Stimulated activated CD4-positive, alpha-beta T cell treated with anti-CD3 and anti-CD28 coated beads, Interleukin-4, amount 100 ng/mL, for 24 hours (primary cell): ENCODE measurements at regions not wholly inside any gene's neighbourhood (a gene's known extent, or its start where the extent isn't known, plus 50 kb on each side); places are given as distances from the start of the nearest gene placed in this dataset.

Source experiments
- DNase-seq: peaks from one replicate; pipeline ENCODE4 v3.0.0-alpha.2; 2020

DNA sequence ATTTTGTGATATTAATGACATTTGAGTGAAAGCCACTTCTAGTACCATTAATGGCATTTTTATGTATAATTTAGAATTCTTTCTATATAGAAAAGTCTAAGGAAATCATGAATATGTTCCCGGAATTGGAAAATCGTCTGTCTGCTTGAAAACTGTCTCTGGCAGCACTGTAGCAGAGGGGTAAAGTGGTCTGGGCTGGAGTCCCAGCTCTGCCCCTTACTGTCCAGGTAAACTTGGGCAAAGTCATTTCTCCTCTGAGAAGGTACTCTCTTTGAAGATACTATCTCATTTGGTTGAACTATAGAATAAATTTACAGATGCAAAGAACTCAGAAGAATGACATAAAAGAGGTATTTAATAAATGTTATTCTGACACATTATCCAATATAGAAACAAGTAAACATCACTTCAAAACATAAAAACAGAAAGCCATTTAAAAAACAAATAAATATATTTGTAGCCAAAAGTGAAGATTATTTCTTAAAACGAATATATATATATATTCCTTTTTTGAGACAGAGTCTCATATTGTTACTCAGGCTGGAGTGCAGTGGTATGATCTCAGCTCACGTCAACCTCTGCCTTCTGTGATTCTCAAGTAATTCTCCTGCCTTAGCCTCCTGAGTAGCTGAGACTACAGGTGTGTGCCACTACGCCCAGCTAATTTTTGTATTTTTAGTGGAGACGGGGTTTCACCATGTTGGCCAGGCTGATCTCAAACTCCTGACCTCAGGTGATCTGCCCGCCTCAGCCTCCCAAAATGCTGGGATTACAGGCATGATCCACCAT, 149.8 kb upstream of the ITGA4 start:
- DNase-seq, result no peak

DNA sequence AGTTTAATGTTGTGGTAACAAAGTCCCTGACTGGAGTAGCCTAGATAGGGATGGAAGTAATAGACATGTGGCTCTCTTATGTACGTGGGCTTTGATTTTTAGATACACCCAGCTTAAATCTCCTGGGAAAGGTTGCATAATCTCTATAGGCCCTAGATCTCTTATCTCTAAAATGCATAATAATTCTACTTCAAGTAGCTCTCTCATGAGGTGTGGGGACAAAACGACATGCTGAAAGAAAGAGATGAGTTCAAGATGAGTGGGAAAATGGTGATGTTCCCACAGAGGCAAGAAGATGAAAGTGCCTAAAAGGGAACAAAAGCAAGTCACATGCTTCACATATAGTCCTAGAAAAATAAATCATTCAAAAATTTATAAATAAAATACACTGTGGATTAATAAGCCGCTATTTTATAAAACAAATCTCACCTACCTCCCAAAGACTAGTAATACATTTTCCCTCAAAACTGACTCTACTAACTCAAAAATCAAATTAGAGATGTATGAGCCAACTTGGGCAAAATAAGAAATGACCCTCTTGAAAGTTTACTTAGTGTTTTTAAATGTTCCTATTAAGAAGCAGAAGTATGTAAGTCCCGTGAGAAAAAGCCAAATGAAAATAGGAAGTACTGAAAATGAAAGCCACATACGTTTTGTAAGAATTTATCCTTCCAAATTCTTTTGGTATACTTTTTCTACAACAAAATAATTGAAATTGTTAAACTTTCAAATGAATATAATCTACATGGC, 148.2 kb upstream of the ITGA4 start:
- DNase-seq, result no peak

DNA sequence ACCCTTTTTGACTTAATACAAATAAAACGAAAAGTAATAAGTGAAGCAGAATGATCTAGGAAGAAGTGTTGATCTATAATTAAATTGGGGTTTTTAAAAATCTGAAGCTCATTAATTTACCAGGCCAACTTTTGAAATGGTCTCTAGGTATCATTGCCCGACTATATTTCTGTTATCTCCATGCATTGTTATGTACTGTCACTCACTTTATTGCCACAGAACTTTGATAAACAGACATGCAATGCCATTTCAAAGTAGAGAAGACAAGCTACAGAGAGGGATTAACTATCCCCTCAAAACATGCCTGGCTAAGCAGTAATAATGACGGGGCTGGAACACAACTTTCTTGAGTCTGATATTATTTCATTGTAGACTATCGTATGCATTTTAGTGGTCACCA, 147.6 kb upstream of the ITGA4 start:
- no peak for DNase-seq

DNA sequence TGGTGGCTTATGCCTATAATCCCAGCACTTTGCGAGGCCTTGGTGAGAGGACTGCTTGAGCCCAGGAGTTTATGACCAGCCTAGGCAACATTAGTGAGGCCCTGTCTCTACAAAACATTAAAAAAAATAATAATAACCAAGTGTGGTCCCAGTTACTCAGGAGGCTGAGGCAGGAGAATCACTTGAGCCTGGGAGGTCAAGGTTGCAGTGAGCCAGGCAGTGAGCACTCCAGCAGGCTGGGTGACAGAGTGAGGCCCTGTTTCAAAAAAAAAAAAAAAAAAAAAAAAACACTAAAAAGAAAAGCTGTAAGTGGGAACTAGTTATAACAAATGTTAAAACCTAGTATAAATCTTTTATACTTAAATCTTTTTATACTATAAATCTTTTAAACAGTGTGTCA, 146.2 kb upstream of the ITGA4 start:
- DNase-seq, result no peak

DNA sequence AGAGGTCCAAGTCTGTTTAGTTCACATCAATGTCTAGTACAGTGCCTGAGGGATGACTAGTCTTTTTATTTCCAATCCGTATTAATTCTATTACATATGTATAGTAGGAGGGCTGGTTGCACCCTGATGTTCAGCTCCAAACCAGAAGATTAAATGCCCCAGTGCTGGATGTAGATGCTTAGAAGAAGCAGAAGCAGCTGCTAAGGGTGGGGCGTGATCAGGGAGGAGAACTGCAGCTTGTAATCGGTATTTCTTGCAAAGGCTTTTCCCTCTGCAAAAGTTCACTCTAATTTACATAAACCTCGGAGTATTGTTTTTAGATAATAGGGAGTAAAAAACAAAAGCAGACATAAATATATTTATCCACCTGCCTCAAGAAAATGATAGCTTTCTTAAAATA, 145.3 kb upstream of the ITGA4 start:
- no peak for DNase-seq

DNA sequence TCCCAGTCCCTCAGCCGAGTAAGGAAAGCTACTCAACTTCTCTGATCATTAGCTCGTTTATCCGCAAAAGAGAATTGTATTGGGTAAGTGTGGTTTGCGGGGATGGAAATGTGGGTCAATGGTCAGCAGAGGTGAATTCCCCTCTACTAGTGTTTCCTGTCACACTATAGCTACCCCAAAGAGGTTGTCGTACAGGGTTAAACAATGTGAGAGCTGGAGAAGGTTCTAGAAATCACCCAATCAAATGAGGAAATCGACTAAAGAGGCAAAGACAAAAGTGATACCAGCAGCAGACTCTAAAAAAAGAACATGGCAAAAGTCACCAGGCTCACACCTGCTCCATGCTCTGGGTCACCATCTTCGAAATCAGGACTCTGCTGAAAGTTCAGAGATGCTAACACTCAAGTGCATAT, 144.7 kb upstream of the ITGA4 start:
- DNase-seq, result peak; percentile 27

DNA sequence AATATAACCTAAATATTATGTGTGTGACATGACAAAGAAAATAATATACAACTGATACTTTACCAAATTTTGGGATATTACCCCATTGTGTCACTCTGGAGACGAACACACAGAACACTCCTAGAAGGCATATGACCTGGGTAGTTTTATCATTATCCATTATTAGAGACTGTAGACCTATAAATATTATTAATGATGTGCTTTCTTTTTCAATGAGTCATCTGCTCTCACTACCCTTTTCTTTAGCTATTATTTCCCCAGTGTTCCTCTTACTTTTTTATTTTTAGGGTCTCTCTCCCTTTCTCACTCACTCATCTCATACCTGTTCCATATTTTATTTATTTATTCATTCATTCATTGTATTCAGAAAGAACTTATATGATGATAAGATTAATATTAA, 143.3 kb upstream of the ITGA4 start:
- no peak for DNase-seq

DNA sequence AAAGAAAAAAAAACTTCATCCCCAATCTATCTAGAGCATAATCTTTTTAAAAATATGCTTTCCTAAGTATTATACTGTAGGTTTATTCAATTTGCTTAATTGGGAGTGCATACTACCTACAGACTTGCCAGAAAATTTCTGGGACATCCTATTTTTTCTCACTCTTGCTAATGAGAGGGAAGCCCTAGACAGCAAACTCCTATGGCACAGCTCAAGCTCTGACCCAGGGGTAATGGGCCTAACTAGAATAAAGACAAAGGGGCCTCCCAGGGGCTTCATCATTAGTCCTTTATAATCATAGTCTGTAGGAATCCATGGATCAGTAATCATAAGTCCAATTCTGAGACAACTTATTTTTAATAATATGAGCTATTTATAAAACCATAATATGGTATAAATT, 142.6 kb upstream of the ITGA4 start:
- no peak for DNase-seq

DNA sequence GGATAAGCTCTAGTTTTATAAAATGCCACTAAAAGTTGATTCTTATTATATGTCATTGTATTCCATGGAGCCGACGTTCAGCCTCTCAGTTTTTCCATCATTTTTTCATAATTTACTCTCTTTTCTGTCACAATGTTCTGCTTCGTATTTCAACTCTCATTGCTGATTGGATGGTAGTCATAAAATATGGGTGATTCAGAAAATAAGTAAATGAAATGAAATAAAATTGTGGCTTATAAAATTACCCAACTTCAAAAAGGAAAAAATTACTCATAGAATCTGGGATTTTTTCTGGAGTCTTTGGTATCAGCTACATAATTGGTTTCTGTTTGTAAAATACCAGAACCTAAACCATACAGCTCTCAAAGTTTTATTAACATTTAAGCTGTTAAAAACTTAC, 139.7 kb upstream of the ITGA4 start:
- no peak for DNase-seq

DNA sequence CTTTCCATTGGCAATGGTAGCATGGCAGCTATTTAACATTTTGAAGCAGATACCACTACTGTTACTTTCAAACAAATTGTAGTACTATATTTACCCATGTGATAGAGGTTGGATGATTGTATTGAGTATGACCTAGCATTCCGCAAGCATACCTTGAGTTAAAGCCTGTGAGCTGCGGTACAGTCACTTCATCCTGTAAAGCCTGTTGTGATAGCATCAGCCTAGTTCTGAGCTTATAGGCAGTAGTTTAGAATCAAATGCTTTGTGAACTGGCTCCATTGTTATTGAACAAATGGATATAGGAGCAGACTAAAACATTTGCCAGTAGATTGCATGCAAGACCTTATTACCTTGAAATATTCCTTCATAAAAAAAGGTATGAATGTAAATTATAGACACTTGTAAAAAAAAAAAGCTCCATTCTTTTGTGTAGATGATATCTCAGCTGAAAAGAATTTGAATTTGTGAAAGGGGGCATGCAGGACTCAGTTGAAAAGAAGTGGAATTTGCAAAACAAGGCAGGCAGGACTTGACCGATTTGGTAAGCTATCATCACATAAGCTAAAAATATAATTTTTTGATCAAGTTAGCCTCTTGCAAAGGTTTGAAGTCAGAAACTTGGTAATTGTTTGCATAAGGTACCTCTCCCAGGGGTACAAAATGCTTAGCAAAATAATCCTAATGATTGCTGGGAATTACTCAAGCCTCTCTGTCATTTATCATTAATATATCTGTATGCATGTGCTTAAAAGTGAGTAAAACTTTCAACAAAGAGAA, 138.5 kb upstream of the ITGA4 start:
- DNase-seq, result no peak

DNA sequence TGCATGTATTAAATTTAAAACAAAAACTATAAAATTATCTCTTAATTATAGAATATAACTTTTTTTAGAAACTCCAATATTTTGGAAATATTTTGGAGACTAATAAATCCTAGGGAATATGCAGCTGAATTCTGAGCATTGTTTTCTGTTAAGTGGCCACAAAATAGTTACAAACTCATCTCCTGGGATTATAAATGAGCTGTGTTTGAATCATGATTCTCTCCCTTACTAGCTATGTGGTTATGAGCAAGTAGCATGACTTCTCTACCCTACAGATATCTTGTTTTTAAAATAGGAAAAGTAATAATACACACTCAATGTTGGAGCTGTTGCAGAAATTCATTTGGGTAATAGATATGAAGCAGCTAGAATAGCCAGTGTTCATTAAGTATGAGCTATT, 137.9 kb upstream of the ITGA4 start:
- DNase-seq, result no peak

DNA sequence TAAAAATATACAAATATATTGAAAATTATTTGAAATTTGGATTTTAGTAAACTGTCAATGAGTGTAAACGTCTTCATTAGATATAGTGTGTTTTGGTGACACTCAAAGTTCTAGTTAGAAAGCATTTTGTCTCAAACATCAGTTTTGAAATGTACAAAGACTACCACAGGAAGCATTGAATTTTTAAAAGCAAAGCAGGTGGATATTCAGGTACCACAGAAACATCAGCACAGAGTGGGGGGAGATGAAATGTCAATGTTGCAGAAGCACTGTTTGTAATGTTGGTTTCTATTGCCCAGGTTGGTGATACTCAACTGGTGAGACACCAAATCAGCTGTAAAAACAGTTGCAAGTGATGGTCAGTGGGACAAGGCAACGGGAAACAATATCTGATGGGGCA, 136.5 kb upstream of the ITGA4 start:
- no peak for DNase-seq

DNA sequence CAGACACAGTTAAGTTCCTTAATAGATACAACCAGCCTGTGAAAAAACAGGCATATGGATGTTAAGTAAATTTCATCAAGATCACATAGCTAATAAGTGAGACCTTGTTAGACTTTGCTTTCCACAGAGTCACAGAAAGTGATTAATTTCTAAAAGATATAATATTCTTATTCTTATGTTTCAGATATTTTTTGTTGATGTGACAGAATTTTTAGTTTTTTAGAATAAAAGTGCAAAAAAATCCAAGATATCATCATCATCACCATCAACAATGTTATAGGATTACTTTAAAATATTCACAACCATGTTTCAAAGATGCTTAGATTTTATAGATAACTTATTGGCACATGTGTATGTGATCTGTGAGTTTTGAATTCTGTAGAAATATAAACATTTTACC, 132.3 kb upstream of the ITGA4 start:
- no peak for DNase-seq

DNA sequence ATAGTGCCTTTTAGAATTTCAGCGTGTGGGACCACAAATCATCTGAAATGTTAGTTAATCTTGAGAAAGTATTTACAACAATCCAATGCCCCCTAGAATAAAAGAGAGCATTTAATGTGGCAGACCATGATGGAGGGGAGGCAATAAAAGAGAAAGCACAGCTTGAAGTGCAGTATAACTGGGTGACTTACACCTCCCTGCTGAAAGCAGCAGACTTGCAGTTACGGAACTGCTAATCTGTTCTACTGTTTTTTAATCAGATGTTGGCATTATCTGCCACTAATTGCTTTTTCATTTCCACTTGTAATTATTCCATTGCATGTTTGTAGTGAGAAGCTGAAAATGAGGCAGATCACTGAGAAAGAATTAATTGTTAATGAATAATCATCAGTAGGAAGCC, 130.5 kb upstream of the ITGA4 start:
- no peak for DNase-seq

DNA sequence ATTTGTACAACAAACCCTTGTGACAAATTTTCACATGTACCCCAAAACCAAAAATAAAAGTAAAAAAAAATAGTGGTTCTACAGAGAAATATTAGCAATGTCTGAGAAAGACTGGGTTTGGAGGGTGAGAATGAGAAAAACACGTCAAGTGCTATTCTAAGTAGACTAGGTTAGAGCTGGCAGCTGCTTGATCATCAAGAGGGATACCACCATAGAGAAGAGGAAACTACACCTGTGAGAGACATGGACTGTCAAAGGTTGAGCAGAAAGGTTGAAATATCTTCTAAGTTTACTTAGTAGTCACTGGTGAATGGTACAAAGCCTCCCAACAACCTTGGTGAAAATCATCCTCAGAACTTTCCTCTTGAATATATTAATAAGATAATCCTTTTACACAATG, 126.9 kb upstream of the ITGA4 start:
- DNase-seq, result no peak

DNA sequence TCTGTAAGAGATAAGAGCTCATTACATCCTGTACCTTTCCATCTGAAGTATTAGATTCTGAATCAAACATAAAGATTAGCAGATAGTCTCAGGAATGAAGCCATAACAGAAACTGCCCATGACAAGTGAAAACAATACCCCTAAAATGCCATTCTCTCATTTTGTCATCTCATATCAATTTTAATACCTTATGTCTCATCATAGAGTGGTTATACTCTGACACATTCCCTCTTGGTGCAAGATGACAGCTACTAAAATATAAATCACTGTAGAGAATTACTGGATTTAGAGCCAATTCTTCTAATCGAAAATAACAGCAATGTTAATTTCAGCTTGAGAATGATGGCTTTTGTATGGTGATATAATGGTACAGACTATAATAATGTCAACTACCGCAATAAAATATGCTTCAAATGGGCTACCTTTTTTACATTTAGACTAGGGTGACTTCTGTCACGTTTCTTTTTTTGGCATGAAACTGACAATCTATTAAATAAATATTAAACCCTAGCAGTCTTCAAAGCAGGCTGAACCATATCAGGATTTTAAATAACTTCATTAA, 125.1 kb upstream of the ITGA4 start:
- no peak for DNase-seq

DNA sequence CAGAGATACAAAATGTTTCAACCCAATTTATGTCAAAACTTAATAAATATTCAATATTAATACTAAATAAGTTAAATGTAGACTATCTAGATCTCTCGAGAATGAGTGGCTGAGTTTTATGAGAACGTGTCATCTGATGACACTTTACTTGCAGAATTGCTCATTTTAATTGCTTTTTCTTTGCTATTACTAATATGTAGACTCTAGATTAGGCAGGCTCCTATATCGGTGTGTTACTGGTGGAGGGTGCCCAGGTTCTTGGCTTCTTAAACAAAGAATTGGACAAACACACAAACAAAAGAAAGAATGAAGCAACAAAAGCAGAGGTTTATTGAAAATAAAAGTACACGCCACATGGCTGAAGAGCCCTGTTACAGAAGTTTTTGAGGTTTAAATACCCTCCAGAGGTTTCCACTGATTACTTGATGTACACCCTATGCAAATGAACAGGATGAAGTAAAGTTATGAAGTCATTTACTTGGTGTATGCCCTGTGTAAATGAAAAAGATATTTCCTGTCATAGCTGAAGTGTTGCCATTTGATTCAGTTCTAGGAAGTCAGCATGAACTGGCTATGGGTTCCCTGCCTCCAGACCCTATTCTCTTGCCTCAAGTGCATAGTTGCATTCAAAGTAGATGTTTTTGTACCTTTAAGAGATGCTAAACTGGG, 122.9 kb upstream of the ITGA4 start:
- no peak for DNase-seq

DNA sequence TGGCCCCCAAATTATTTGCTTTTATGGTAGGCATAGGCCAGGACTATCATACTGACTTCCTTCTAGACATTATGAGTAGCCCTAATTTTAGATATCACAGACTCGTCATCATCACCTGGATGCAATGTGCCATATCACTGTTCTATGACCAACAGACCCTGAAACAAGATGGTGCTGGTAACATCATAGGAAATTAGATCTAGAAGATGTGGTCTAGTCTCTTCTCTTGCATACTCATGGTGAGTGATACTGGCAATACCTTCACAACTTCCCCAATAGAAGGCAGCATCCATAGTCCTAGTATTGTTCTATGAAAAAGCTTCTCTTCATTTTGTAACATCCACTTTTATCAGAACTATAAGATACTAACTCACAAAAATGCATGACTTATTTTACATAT, 116.3 kb upstream of the ITGA4 start:
- DNase-seq, result no peak

DNA sequence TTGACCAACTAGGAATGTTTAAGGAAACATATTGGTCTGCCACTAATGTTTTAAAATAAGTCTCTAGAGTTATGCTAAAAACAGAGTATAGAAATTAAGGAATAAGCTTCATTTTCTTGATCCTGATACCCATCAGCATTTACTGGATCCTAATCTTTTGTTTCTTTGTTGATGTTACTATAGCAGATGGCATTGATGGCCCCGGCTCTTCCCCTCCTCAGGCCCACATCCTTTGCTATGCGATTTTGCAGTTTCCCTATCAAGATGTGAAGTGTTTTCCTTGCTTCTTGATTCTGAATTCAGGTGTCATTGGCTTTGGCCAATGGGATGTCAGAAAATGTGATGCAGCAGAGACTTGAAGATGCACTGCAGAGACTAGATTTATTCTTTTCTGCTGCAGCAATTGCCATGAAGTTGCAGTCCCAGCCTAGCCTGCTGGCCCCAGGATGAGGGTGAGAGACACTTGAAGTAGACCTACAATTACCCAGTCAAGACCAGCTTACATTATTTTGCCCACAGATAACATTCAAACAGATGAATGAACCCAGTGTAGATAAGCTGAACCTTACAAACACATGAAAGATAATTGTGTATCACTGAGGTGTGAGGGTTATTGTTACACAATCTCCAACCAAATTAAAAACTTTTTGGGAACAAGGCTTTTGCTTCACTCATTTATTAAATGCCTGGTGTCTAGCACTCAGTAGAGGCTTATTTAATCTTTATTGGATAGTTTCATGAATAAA, 115.2 kb upstream of the ITGA4 start:
- DNase-seq, result no peak

DNA sequence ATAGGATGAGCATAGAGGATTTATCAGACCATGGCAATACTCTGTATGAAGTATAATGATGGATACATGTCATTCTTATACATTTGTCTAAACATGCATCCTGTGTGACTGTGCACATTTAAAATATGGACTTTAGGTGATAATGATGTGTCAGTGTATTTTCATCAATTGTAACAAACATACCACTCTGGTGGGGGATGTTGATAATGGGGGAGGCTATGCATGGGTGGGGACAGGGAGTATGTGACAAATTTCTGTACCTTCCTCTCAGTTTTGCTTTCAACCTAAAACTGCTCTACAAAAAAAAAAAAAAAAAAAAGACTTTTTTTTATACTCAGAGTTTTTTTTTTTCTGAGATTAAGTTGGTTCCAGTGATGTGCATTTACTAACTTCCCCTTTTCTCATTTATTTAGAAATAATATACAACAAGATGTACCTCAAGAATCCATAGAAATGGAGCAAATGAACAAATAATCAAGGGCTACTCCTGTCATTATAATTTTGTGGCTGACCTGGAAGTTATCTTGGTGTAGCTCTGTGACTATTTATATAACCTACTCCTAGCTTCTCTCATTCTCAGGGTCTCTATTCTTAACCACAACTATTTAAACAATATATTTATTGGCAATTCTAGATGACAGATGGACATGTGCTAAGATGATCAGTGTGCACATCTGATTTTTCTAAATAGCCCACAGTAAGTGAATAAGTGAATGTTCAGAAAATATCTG, 108.9 kb upstream of the ITGA4 start:
- no peak for DNase-seq

DNA sequence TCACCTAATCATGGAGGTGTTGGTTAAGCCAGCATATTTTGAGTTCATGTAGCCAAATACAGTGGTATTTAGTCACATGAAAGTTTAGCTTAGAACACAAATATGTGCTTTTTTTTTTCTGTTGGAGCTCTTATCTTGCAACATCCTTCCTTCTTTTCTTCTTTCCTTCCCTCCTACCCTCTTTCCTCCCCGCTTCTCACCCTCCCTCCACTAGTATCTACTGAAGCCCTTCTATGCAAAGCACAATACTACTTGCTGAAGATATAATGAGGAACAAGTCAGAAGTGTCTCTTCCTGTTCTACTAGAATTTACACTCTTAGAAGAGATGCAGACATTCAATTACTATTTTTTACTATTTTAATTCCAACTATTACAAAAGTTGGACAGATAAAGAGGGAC, 105.0 kb upstream of the ITGA4 start:
- no peak for DNase-seq

DNA sequence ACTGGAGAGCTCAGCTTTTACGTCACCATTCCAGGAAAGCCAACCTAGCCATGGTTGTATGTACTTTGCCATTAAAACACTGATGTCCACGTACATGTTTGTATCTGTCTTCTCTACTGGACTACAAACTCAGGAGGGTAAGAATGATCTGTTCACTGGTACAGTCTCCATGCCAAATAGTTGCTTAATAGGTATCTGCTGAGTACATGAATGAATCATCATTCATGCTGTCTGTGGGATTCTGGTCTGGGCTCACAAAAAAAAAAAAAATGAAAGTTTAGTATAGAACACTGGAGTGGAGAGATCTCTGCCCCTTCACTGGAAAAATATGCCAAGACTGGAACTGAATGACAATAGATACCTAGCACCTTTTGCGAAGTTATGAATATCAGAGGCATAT, 102.6 kb upstream of the ITGA4 start:
- DNase-seq, result no peak
